ENCODE measurements at regions not wholly inside any gene's neighbourhood (a gene's known extent, or its start where the extent isn't known, plus 50 kb on each side); places are given as distances from the start of the nearest gene placed in this dataset.

DNA sequence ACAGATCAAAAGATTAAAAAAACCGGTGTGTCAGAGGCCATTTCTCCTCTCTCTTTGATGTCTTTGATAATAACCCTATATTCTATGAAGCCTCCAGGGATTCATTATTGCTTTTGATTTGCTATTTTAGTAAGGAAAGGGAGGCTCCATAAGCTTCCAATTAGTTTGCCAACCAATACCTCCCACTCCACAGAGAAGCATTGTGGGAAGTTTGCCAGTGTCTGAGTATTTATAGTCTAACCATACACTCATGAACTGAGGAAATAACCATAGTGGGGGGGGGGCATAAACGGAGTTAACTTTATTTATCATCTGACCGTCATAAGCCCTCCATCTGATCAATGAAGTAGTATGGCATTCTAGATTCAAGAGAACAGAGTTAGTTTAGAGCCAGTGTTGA is 1066.8 kb upstream of the PABPC4L start:
- TF ChIP-seq MAX (IDR thresholded peaks at IDR 0.05) = no peak
- no peak for TF ChIP-seq EP300 (IDR thresholded peaks at IDR 0.05; ENCODE audit: borderline replicate concordance)
- TF ChIP-seq TAF1 (IDR thresholded peaks at IDR 0.05; ENCODE audit: low read depth) = no peak
- TF ChIP-seq CREB1 (IDR thresholded peaks at IDR 0.05; ENCODE audit: low read depth) = no peak
- no peak for TF ChIP-seq ZBTB7A (IDR thresholded peaks at IDR 0.05; ENCODE audit: low read depth)
- no peak for TF ChIP-seq TEAD4 (IDR thresholded peaks at IDR 0.05)
- TF ChIP-seq, protein P1, sequence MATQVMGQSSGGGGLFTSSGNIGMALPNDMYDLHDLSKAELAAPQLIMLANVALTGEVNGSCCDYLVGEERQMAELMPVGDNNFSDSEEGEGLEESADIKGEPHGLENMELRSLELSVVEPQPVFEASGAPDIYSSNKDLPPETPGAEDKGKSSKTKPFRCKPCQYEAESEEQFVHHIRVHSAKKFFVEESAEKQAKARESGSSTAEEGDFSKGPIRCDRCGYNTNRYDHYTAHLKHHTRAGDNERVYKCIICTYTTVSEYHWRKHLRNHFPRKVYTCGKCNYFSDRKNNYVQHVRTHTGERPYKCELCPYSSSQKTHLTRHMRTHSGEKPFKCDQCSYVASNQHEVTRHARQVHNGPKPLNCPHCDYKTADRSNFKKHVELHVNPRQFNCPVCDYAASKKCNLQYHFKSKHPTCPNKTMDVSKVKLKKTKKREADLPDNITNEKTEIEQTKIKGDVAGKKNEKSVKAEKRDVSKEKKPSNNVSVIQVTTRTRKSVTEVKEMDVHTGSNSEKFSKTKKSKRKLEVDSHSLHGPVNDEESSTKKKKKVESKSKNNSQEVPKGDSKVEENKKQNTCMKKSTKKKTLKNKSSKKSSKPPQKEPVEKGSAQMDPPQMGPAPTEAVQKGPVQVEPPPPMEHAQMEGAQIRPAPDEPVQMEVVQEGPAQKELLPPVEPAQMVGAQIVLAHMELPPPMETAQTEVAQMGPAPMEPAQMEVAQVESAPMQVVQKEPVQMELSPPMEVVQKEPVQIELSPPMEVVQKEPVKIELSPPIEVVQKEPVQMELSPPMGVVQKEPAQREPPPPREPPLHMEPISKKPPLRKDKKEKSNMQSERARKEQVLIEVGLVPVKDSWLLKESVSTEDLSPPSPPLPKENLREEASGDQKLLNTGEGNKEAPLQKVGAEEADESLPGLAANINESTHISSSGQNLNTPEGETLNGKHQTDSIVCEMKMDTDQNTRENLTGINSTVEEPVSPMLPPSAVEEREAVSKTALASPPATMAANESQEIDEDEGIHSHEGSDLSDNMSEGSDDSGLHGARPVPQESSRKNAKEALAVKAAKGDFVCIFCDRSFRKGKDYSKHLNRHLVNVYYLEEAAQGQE (IDR thresholded peaks at IDR 0.05; ENCODE audit: low read depth) = no peak
- no peak for TF ChIP-seq CEBPB (IDR thresholded peaks at IDR 0.05)
- no peak for TF ChIP-seq YY1 (IDR thresholded peaks at IDR 0.05; ENCODE audit: low read depth)
